ENCODE measurements at regions not wholly inside any gene's neighbourhood (a gene's known extent, or its start where the extent isn't known, plus 50 kb on each side); places are given as distances from the start of the nearest gene placed in this dataset.

DNA sequence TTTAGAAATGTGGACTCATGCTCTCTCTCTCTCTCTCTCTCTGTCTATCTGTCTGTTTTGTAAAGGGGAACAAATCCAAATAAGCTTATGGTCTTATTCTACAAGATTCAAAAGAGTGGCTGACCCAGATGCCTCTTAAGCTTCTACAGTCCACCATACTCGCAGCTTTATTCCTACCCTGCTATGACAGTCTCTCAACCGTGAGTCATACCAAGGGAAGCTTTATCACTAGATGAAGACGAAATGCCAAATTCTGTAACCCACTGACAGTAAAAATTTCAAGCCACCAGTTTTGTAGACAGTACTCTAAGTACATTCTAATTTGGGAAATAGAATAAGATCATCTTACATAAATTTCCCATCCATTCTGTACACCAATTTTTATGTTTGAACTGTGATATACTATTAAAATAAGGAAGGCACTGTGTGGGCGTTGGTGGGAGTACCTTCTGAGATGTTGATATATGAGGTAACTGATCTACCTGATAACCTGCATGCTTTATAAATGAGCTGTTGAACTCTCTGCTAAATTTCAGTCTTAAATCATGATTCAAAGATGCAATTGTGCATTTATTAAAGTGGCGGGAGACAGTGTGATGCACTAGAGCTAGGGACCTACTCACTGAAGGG is 153.2 kb downstream of the KLF6 start:
- DNase-seq: no peak
- Mint-ChIP-seq H3K4me1 (peaks cover 2% of the 10 kb centered on the region), H3K27me3 (peaks cover 8% of the 10 kb centered on the region), H3K9me3 (ENCODE audit: insufficient read depth) (no peaks in the 10 kb centered on the region), H3K27ac (no peak overlapping the region), H3K4me3 (no peak overlapping the region)
- no peak for ATAC-seq (ENCODE audit: low read depth)
- ChIA-PET POLR2A (no interaction called here), CTCF (no interaction called here)
- H3K4me3 ChIP-seq (ENCODE audit: control extremely low read depth in 1 of 5, extremely low read depth in 1 of 5, insufficient read depth in 1 of 5, low read depth in 2 of 5, low read length in 4 of 5): no peak overlapping the region
- intact Hi-C loops (cut with micrococcal nuclease): no loop called here
- H4K20me1 ChIP-seq (ENCODE audit: control insufficient read depth, insufficient read depth, low read length, poor library complexity, severe bottlenecking): no peaks in the 10 kb centered on the region
- H3K9me3 ChIP-seq (ENCODE audit: control extremely low read depth in 1 of 3, control insufficient read depth in 2 of 3, insufficient read depth in 1 of 3, low read length in 2 of 3): peaks cover 0 to 3% (median 0%) of the 10 kb centered on the region in 3 donors
- no peak overlapping the region for H2AFZ ChIP-seq (ENCODE audit: insufficient read depth, low read depth, low read length, poor library complexity, severe bottlenecking)
- no peak overlapping the region for H3K27ac ChIP-seq (ENCODE audit: low read length in 2 of 2)
- no peak overlapping the region for H3K4me2 ChIP-seq (replicated peaks; ENCODE audit: low read depth, low read length, poor library complexity, severe bottlenecking)
- H3K9ac ChIP-seq (ENCODE audit: low read length): no peak overlapping the region
- no peaks in the 10 kb centered on the region for H3K36me3 ChIP-seq (replicated peaks in 1 of 2; ENCODE audit: control extremely low read depth in 1 of 2, control insufficient read depth in 1 of 2, extremely low read depth in 1 of 2, insufficient read depth in 2 of 2, low read length in 1 of 2)
- TF ChIP-seq EZH2 (IDR thresholded peaks at IDR 0.05; ENCODE audit: borderline replicate concordance, insufficient read depth, low read depth, low read length, poor library complexity, severe bottlenecking): no peak
- TF ChIP-seq CTCF (IDR thresholded peaks at IDR 0.05): no peak
- H3K79me2 ChIP-seq (ENCODE audit: control insufficient read depth, insufficient read depth, low read length): no peaks in the 10 kb centered on the region
- H3K27me3 ChIP-seq (replicated peaks in 1 of 4; ENCODE audit: control extremely low read depth in 1 of 4, control insufficient read depth in 3 of 4, insufficient read depth in 4 of 4, low read length in 3 of 4): no peaks in the 10 kb centered on the region
- 79% methylated on average over 2 of the region's 5 CpGs for WGBS (ENCODE audit: insufficient coverage)
- H3K4me1 ChIP-seq (ENCODE audit: control insufficient read depth in 2 of 2, insufficient read depth in 2 of 2, low read length in 2 of 2): peaks cover 0 to under 1% of the 10 kb centered on the region in 2 donors

DNA sequence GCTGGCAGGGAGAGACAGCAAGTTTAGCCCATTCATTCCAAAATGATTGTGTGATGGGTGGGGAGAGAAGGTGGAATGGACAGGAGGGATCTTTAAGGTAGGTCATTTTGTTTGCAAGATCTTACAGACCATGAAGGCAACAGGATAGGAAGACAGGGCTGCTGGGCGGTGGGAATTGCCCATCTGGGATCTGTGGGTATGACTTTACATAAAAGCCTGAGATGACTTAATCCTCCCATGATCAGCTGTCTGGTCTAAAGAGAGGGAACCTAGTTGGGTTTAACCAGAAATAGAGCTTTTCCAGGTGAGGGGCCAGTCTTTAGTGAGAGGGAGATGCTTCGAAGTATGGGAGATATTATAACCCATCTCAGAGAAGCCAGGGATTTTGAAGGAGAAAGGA is 153.7 kb downstream of the KLF6 start:
- ChIA-PET POLR2A (no interaction called here), CTCF (no interaction called here)
- no peaks in the 10 kb centered on the region for H3K27me3 ChIP-seq (replicated peaks in 1 of 4; ENCODE audit: control extremely low read depth in 1 of 4, control insufficient read depth in 3 of 4, insufficient read depth in 4 of 4, low read length in 3 of 4)
- Mint-ChIP-seq H3K9me3 (ENCODE audit: insufficient read depth) (no peaks in the 10 kb centered on the region), H3K4me3 (no peak overlapping the region), H3K27ac (no peak overlapping the region), H3K4me1 (peaks cover 5% of the 10 kb centered on the region), H3K27me3 (peaks cover 4% of the 10 kb centered on the region)
- peaks cover 0 to 3% (median 2%) of the 10 kb centered on the region in 3 donors for H3K9me3 ChIP-seq (ENCODE audit: control extremely low read depth in 1 of 3, control insufficient read depth in 2 of 3, insufficient read depth in 1 of 3, low read length in 2 of 3)
- no peak overlapping the region for H2AFZ ChIP-seq (ENCODE audit: insufficient read depth, low read depth, low read length, poor library complexity, severe bottlenecking)
- no peaks in the 10 kb centered on the region for H3K36me3 ChIP-seq (replicated peaks in 1 of 2; ENCODE audit: control extremely low read depth in 1 of 2, control insufficient read depth in 1 of 2, extremely low read depth in 1 of 2, insufficient read depth in 2 of 2, low read length in 1 of 2)
- intact Hi-C loops (cut with micrococcal nuclease): no loop called here
- ATAC-seq (ENCODE audit: low read depth) (no peak), DNase-seq (no peak)
- no peak overlapping the region for H3K4me3 ChIP-seq (ENCODE audit: control extremely low read depth in 1 of 5, extremely low read depth in 1 of 5, insufficient read depth in 1 of 5, low read depth in 2 of 5, low read length in 4 of 5)
- H3K4me2 ChIP-seq (replicated peaks; ENCODE audit: low read depth, low read length, poor library complexity, severe bottlenecking): no peak overlapping the region
- H4K20me1 ChIP-seq (ENCODE audit: control insufficient read depth, insufficient read depth, low read length, poor library complexity, severe bottlenecking): no peaks in the 10 kb centered on the region
- H3K27ac ChIP-seq (ENCODE audit: low read length in 2 of 2): no peak overlapping the region
- WGBS (ENCODE audit: insufficient coverage): 100% methylated on average over 1 of the region's 2 CpGs
- TF ChIP-seq EZH2 (IDR thresholded peaks at IDR 0.05; ENCODE audit: borderline replicate concordance, insufficient read depth, low read depth, low read length, poor library complexity, severe bottlenecking) (no peak), CTCF (IDR thresholded peaks at IDR 0.05) (no peak)
- H3K4me1 ChIP-seq (ENCODE audit: control insufficient read depth in 2 of 2, insufficient read depth in 2 of 2, low read length in 2 of 2): peaks cover 2 to 5% of the 10 kb centered on the region in 2 donors
- no peak overlapping the region for H3K9ac ChIP-seq (ENCODE audit: low read length)
- H3K79me2 ChIP-seq (ENCODE audit: control insufficient read depth, insufficient read depth, low read length): no peaks in the 10 kb centered on the region

Data from B cell (primary cell).